ENCODE measurements at regions not wholly inside any gene's neighbourhood (a gene's known extent, or its start where the extent isn't known, plus 50 kb on each side); places are given as distances from the start of the nearest gene placed in this dataset.

- H3K27me3 Mint-ChIP-seq (ENCODE audit: unreplicated experiment): no peaks in the 10 kb centered on the region
- peaks cover 4% of the 10 kb centered on the region for H3K4me1 Mint-ChIP-seq (ENCODE audit: unreplicated experiment)
- DNase-seq (ENCODE audit: extremely low spot score, unreplicated experiment): no peak
- no peak for TF ChIP-seq CTCF (IDR thresholded peaks at IDR 0.05)
- H3K4me3 Mint-ChIP-seq (ENCODE audit: unreplicated experiment): no peak overlapping the region
- H3K36me3 Mint-ChIP-seq (ENCODE audit: unreplicated experiment): no peaks in the 10 kb centered on the region
- no peaks in the 10 kb centered on the region for H3K9me3 Mint-ChIP-seq (ENCODE audit: unreplicated experiment)
- H3K27ac Mint-ChIP-seq (ENCODE audit: unreplicated experiment): no peak overlapping the region
Observed at GRCh38 chr6:109308018-109308492, 74.2 kb downstream of the CD164 start.

- no peak for TF ChIP-seq CTCF (IDR thresholded peaks at IDR 0.05)
- Mint-ChIP-seq H3K4me3 (ENCODE audit: unreplicated experiment) (no peak overlapping the region), H3K27ac (ENCODE audit: unreplicated experiment) (no peak overlapping the region), H3K4me1 (ENCODE audit: unreplicated experiment) (peaks cover 4% of the 10 kb centered on the region), H3K9me3 (ENCODE audit: unreplicated experiment) (no peaks in the 10 kb centered on the region), H3K27me3 (ENCODE audit: unreplicated experiment) (peaks cover 3% of the 10 kb centered on the region), H3K36me3 (ENCODE audit: unreplicated experiment) (no peaks in the 10 kb centered on the region)
- no peak for DNase-seq (ENCODE audit: extremely low spot score, unreplicated experiment)
Observed at GRCh38 chr6:109306733-109307132, 75.5 kb downstream of the CD164 start.

GRCh38 chr6:109305028-109305427, 77.2 kb downstream of the CD164 start:
- Mint-ChIP-seq H3K36me3 (ENCODE audit: unreplicated experiment) (no peaks in the 10 kb centered on the region), H3K9me3 (ENCODE audit: unreplicated experiment) (no peaks in the 10 kb centered on the region), H3K4me1 (ENCODE audit: unreplicated experiment) (peaks cover 4% of the 10 kb centered on the region), H3K4me3 (ENCODE audit: unreplicated experiment) (no peak overlapping the region), H3K27ac (ENCODE audit: unreplicated experiment) (no peak overlapping the region), H3K27me3 (ENCODE audit: unreplicated experiment) (peaks cover 6% of the 10 kb centered on the region)
- no peak for DNase-seq (ENCODE audit: extremely low spot score, unreplicated experiment)
- no peak for TF ChIP-seq CTCF (IDR thresholded peaks at IDR 0.05)

GRCh38 chr6:109304284-109305015, 77.8 kb downstream of the CD164 start:
- H3K27me3 Mint-ChIP-seq (ENCODE audit: unreplicated experiment): peaks cover 6% of the 10 kb centered on the region
- H3K27ac Mint-ChIP-seq (ENCODE audit: unreplicated experiment): no peak overlapping the region
- no peaks in the 10 kb centered on the region for H3K36me3 Mint-ChIP-seq (ENCODE audit: unreplicated experiment)
- no peak overlapping the region for H3K4me3 Mint-ChIP-seq (ENCODE audit: unreplicated experiment)
- no peak for DNase-seq (ENCODE audit: extremely low spot score, unreplicated experiment)
- no peaks in the 10 kb centered on the region for H3K9me3 Mint-ChIP-seq (ENCODE audit: unreplicated experiment)
- TF ChIP-seq CTCF (IDR thresholded peaks at IDR 0.05): no peak
- H3K4me1 Mint-ChIP-seq (ENCODE audit: unreplicated experiment): peaks cover 4% of the 10 kb centered on the region

GRCh38 chr6:109303640-109304283, 78.5 kb downstream of the CD164 start:
- no peaks in the 10 kb centered on the region for H3K9me3 Mint-ChIP-seq (ENCODE audit: unreplicated experiment)
- peaks cover 6% of the 10 kb centered on the region for H3K27me3 Mint-ChIP-seq (ENCODE audit: unreplicated experiment)
- no peak overlapping the region for H3K27ac Mint-ChIP-seq (ENCODE audit: unreplicated experiment)
- no peak overlapping the region for H3K4me3 Mint-ChIP-seq (ENCODE audit: unreplicated experiment)
- DNase-seq (ENCODE audit: extremely low spot score, unreplicated experiment): no peak
- H3K36me3 Mint-ChIP-seq (ENCODE audit: unreplicated experiment): no peaks in the 10 kb centered on the region
- H3K4me1 Mint-ChIP-seq (ENCODE audit: unreplicated experiment): peaks cover 4% of the 10 kb centered on the region
- TF ChIP-seq CTCF (IDR thresholded peaks at IDR 0.05): no peak

All from osteocyte (in vitro differentiated cells).